RPMI7951 (cell line): ENCODE measurements at regions not wholly inside any gene's neighbourhood (a gene's known extent, or its start where the extent isn't known, plus 50 kb on each side); places are given as distances from the start of the nearest gene placed in this dataset.
"Not testable (repeated sequence)": the region's sequence is repeated elsewhere in the genome, so short reads cannot be mapped to it uniquely, and the experiment has no call there.

Source experiments
- DNase-seq: peaks from one replicate; pipeline ENCODE4 v3.0.0-alpha.2; 2012; ENCODE audit warnings: low read depth

DNA sequence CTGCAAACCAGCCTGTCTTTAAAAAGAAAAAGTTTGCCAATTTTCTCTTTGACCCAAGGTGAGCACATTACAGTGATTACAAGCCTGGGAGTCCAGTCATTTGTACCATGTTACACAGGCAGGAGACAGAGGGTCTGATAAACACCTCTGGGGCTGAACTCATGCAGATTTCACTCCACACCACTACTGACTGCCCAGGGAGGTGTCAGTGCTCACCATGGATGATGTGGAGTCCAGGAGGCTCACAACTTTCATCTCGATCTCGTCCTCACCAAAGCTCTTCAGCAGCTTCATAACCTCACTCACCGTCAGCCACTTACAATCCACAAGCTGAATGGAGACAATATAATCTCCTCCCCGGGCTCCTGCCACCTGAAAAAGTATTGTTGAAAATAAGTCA lies 302.4 kb downstream of the GOLGA6L6 start:
- DNase-seq = not testable (repeated sequence)

DNA sequence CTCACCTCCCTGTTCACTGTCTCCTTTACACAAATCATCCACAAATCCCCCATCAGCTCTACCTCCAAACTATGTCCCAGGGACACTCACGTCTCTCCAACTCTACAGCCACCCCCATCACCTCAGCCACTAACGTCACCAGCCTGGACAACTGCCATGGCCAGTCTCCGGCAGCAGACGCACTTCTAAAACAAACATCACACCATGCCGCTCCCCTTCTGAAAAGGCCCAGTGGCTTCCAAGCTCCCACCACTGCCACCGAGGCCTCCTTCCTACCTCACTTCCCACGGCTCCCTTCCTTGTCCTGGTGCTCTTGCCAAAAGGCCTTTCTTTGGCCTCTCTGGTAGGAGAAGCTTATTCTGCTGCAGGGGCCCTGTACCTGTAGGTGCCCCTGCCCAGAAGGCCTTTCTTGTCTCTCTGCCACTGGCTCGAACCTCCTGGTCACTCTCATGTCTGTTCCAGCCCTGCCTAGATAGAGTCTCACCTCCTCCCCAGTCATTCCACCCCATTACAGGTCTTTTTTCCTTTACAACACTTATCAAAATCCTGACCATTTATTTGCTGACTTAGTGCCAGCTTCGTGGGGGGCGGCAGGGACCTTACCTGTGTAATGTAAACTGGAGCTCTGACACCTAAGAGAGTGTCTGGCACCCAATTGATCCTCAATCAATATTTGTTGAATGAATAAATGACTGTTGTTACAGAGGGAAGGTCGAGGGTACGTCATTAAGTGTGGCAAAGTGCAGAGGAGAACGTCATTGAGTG lies 304.2 kb downstream of the GOLGA6L6 start:
- DNase-seq = not testable (repeated sequence)

DNA sequence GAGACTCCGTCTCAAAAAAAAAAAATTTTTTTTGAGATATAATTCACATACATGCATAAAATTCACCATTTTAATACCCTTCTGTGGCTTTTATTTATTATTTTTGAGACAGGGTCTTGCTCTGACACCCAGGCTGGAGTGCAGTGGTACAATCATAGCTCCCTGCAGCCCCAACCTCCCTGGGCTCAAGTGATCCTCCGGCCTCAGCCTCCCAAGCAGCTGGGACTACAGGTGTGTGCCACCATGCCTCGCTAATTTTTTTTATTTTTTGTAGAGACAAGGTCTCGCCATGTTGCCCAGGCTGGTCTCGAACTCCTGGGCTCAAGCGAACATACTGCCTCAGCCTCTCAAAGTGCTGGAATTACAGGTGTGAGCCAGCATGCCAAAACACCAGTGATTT lies 305.9 kb downstream of the GOLGA6L6 start:
- not testable (repeated sequence) for DNase-seq

DNA sequence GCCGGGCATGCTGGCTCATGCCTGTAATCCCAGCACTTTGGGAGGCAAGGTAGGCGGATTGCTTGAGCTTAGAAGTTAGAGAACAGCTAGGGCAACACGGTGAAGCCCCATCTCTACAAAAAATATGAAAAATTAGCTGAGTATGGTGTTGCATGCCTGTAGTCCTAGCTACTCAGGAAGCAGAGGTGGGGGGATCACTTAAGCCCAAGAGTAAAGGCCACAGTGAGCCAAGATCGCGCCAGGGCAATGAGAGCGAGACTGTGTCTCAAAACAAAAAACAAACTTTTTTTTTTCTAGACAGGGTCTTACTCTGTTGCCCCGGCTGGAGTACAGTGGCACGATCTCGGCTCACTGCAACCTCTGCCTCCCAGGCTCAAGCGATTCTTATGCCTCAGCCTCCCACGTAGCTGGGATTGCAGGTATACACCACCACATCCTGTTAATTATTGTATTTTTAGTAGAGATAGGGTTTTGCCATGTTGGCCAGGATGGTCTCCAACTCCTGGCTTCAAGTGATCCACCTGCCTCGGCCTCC lies 307.5 kb downstream of the GOLGA6L6 start:
- not testable (repeated sequence) for DNase-seq

DNA sequence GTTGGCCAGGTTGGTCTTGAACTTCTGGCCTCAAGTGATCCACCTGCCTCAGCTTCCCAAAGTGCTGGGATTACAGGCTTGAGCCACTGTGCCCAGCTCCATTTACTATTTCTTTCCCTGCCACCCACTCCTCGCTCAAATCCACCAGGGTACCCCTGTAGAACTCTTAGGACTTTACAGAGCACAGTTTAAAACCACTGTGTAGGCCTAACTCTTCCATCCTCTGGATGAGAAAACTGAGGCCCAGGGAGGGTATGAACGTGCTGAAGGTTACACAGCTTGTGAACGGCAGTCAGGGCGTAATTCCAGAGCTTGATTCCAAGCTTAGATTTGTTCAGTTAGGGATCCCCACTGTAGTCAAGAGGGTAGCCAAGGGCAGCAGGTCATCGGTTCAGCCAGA lies 309.1 kb downstream of the GOLGA6L6 start:
- DNase-seq = not testable (repeated sequence)

DNA sequence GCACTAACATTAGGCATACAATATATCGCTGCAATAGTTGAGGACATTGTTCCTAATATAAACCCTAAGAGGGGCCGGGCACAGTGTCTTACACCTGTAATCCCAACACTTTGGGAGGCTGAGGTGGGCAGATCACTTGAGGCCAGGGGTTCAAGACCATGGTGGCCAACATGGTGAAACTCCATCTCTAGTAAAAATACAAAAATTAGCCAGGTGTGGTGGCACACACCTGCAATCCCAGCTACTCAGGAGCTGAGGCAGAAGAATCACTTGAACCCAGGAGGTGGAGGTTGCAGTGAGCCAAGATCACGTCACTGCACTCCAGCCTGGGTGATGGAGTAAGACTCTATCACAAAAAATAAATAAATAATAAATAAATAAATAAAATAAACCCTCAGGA lies 310.9 kb downstream of the GOLGA6L6 start:
- not testable (repeated sequence) for DNase-seq

DNA sequence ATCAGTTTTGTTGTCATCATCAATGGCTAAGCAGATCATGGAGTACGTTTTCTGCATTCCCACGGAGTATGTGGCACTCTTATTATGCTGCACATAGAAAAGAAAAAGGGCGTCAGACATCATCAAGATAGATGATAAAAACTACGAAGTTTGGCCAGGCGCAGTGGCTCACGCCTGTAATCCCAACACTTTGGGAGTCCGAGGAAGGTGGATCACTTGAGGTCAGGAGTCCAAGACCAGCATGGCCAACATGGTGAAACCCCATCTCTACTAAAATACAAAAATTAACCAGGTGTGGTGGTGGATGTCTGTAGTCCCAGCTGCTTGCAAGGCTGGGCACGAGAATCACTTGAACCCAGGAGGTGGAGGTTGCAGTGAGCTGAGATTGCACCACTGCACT lies 312.8 kb downstream of the GOLGA6L6 start:
- DNase-seq = not testable (repeated sequence)

DNA sequence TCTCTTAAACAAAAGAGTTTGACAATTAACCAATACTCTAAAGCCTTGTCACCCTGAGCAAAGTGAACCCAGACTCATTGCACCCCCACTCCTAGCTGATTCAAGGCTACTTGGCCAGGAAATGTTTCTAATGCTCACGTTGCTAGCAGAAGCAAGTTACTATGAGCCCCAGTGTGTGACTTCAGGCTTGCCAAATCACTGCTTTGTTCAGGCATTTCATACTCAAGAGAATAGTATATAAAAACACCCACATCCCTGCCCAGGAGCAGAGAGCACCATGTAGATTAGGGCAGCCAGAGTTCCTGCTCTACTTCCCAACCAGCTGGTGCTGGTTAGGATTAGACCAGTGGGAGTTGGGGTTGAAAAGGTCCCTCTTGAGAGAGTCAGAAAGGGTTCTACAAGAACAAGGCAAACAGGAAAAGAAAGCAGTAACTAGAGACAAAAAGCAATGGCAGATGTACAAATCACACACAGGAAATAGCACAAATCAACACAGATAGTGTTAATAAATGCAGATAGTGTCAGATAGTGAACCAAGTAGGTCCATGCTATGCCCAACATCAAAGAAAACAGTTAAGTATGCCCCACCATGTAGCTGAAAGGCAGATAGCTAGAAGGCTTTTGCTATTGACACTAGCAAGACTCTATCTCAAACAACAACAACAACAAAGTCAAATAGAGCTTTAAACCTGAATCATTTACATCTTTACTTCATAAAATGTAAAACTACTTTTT lies 314.3 kb downstream of the GOLGA6L6 start:
- DNase-seq = not testable (repeated sequence)

DNA sequence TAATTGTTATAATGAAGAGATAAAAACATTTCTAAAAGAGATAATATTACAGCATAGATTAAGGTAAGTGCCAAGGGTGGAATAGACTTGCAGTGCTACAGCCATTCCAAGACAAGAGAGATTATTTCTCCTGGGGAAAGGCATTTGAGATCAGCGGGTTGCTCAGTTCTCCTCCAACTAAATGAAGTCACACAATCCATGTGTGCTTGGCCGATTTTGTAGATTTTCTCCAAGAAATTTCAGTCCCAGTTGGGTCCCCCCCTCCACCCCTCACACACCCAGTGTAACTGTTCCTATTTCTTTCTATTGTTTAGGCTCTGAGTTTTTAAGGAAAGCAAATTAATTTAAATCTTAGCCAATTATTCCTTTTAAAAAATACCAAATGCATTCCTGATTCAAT lies 315.1 kb downstream of the GOLGA6L6 start:
- not testable (repeated sequence) for DNase-seq

DNA sequence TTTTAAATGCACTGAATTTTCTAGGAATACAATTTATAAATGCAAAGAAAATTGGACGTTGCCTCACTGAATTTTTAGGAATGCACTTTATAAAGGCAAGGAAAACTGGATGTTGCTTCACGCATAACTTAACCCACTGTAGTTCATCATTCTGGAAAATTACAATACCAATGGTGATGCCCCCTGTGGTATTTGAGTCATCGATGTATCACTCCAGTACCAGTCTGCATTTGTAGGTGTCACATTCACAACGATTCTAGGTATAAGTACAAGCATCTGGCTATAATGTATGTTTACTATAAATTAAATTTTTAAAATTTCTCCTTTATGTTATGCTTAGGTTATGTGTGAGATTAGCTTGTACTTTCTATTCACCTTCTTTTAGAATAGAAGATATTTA lies 320.5 kb downstream of the GOLGA6L6 start:
- not testable (repeated sequence) for DNase-seq

DNA sequence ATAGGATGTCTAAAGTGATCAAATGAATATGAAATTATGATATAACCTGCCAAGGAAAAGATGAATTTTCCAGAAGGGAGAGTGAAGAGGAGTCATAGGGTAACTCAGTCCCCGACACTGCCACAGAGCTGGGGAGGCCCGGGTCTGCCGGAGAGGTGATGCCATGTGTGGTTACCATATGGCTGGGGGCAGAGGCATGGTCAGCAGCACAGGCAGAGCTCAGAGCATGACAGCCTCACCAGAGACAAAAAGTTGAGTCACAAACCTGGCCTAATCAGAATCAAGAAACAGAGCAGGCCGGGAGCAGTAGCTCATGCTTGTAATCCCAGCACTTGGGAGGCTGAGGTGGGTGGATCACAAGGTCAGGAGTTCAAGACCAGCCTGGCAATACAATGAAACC lies 322.4 kb downstream of the GOLGA6L6 start:
- DNase-seq = not testable (repeated sequence)

DNA sequence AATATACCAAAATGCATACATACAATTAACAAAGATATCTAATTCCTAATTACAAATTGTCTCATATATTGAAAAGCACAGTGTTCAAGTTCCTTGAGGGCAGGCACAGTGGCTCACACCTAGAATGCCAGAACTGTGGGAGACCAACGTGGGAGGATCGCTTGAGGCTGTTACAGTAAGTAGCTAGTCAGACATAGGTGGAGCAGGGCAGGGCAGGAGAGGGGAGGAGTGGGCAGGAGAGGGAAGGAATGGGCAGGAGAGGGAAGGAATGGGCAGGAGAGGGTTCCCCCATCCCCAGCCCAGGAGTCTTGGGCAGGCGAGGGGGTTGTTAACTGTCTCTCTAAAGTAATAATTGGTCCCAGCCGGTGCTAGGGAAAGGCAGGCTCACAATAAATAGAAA lies 325.9 kb downstream of the GOLGA6L6 start:
- not testable (repeated sequence) for DNase-seq

DNA sequence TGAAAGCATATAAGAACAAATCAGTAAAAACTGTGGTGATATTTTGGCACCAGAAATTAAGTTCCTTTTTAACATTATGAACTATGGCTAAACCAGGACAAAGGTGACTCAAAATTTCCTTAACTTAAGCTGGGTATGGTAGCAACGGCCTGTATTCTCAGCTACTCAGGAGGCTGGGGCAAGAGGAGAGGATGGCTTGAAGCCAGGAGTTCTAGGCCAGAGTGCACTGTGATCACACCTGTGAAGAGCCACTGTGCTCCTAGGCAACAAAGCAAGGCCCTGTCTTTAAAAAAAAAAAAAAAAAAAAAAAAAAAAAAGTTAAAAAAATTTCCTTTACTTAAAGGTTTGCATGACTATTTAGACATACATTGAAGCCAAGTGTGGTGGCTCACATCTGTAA lies 327.5 kb downstream of the GOLGA6L6 start:
- DNase-seq = not testable (repeated sequence)

DNA sequence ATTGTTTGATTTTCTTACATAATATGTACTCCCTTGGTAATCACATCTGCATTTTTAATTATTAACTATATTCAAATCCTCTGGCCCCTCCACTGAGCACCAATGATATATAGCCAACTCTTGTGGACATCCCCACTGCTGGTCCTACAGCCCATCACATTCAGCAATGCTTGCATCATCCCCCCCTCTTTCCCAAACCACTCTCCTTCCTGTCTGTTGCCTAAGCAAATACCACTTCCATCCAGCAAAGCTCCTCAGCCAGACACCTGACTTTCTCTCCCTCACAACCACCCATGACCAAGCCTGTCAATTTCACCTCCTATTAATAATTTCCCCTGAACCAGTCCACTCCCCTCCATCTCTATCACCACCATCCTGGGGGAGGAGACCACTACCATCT lies 330.1 kb downstream of the GOLGA6L6 start:
- DNase-seq = not testable (repeated sequence)

DNA sequence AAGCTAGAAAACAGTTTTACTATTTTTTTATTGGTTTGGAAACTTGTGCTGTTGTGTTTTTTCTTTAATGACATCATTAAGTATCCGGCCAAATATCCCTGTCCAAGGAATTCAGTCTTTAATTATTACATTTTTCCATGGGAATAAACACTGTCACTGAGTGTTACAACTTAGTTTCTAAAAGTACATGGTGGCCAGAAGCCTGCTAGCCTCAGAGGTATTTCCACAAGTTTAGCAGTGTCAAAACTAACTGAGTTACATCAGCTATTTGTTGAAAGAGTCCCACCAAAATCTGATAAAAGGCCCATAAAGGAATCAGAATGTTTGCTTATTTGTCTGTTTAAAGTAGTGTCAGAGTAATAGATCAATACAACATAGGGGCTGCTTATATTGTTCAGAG lies 331.6 kb downstream of the GOLGA6L6 start:
- DNase-seq = not testable (repeated sequence)

DNA sequence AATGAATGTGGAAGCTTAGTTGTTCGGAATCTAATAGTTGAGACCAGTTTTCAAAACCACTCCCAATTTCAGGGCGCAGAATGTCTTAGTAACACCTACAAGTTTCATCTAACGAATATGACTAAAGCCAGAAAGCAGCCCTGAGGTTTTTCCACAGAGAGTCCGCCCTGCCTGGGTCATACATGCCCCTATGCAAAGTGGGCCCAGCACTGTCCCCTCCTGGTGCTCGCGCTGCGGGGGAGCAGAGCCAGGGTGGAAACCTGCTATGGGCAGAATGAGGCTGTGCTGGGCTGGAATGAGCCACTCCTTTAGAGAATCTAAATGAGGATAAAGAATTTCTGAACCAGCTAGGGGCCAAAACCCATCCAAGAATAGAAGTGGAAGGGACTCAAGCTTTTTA lies 334.0 kb downstream of the GOLGA6L6 start:
- not testable (repeated sequence) for DNase-seq

DNA sequence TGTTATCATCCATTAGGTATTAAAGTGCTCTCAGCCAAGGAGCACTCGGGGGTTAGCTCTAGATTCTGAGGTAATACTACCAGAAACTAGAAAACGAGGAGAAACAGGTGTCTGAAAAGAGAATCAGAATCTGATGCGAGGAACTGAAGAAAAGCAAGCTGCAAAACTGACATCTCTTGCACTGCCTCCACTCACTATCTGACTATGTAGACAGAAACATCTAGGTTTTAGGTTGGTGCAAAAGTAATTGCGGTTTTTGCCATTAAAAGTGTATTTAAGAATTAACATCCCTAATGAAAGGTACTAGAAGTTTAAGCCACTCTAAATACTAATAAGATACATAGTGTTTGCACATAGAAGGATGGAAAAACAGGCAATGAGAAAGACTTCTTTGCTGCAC lies 334.4 kb downstream of the GOLGA6L6 start:
- DNase-seq = not testable (repeated sequence)

DNA sequence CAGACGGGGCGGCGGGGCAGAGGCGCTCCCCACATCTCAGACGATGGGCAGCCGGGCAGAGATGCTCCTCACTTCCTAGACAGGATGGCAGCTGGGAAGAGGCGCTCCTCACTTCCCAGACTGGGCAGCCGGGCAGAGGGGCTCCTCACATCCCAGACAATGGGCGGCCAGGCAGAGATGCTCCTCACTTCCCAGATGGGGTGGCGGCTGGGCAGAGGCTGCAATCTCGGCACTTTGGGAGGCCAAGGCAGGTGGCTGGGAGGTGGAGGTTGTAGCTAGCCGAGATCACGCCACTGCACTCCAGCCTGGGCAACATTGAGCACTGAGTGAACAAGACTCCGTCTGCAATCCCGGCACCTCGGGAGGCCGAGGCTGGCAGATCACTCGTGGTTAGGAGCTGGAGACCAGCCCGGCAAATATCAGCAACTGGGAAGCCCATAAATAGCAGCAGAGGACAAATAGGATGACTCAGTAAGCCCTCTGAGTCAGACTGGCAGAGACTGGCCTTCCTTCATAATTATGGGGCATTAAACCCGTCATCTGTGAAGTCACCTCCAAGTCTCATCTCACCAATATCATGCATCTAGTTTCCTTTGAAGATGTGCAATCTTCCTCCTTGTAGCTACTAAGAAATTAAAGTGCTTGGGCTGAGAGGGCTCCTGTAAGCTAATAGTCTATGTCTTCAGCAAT lies 337.3 kb downstream of the GOLGA6L6 start:
- peak; percentile 72 for DNase-seq

DNA sequence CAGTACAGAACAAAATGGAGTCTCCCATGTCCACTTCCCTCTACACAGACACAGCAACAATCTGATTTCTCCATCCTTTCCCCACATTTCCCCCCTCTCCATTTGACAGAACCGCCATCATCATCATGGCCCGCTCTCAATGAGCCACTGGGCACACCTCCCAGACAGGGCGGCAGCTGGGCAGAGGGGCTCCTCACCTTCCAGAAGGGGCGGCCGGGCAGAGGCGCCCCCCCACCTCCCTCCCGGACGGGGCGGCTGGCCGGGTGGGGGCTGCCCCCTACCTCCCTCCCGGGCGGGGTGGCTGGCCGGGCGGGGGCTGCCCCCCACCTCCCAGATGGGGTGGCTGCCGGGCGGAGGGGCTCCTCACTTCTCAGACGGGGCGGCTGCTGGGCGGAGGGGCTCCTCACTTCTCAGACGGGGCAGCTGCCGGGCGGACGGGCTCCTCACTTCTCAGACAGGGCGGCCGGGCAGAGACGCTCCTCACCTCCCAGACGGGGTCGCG lies 337.9 kb downstream of the GOLGA6L6 start:
- DNase-seq = not testable (repeated sequence)

DNA sequence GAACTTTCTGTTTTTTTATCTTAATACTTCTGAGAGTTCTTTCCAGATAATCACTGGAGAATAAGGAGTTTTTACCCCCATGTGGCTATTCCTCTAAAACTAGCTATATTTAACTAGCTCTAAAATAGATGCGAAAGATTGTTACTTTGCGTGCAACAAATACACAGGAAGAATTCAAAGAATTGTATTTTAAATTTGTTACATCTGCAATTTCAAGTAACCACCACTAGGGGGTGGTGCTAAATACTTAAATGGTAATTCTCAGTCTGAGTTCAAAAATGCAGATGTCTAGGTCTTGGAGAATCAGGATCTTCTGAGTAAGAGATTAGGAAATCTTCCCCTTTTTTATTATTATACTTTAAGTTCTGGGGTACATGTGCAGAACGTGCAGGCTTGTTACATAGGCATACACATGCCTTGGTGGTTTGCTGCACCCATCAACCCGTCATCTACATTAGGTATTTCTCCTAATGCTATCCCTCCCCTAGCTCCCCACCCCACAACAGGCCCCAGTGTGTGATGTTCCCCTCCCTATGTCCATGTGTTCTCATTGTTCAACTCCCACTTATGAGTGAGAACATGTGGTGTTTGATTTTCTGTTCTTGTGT lies 346.9 kb downstream of the GOLGA6L6 start:
- DNase-seq = not testable (repeated sequence)
